GDM1 (cell line): ENCODE measurements at regions not wholly inside any gene's neighbourhood (a gene's known extent, or its start where the extent isn't known, plus 50 kb on each side); places are given as distances from the start of the nearest gene placed in this dataset.

ENCODE experiments used
- DNase-seq: peaks from one replicate; lab custom pipeline; 2025; lab: John Stamatoyannopoulos, UW

DNA sequence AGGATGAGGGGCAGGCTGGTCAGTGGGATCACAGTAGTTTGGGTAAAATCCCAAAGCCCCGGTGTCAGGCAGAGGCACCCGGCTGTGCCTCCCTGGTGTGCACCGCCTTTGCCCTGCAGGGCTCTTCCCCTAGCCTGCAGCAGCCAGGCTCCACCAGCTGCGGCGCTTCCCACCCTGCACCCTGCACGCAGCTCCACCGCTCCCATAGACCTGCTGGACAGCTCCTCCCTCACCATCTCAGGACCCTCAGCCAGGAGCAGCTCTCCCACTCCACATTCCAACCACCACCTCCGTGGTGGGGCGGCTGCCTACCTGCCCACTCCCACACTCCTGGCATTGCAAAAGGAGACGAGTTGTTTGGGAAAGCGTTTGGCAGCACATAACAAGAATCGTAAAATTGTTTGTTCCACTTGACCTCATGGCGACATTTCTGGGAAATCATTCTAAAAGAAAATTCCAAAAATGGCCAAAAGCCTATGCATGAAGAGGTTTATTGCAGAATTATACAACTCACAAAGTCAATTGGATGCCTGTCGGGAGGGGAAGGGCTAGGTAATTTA is 287.4 kb upstream of the HDAC4 start:
- no peak for DNase-seq

DNA sequence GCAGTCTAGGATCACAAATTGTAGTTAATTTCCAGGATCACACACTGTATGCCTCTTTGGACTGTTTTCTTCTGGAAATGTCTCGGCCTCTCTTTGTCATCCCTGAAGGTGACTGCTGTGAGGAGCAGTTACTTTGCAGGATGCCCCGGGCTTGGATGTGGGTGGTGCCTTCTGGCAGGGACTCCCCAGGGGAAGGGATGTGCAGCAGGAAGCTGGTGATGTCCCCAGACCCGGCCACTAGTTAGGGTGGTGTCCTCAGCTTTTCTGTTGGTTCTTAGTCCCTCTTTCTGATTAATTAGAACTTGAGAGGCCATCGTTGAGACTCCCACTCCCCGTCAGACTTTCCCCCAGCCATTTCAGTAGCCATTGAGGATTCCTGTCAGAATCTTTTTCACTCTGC is 286.6 kb upstream of the HDAC4 start:
- DNase-seq: no peak

DNA sequence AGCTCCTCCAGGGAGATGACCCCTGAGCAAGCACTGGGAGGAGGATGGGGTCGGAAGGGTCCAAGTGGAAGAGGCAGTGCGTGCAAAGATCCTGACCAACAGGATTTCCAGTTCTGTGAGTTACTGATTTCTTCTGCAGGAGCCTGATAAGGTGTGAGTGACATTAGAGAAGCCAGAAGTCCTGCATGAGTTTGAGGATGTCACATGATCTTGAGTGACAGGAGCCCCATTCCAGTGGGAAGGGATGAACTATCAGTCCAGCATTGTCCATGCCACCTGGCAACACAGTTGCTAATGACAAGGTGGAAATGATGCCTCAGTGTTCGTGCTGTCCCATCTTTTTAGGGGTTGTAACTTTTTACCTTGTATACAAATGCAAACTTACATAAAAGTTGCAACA is 285.1 kb upstream of the HDAC4 start:
- no peak for DNase-seq

- no peak for DNase-seq
Observed at GRCh38 chr2:239685556-239685955, 284.7 kb upstream of the HDAC4 start.

- no peak for DNase-seq
Observed at GRCh38 chr2:239684996-239685395, 284.2 kb upstream of the HDAC4 start.

DNA sequence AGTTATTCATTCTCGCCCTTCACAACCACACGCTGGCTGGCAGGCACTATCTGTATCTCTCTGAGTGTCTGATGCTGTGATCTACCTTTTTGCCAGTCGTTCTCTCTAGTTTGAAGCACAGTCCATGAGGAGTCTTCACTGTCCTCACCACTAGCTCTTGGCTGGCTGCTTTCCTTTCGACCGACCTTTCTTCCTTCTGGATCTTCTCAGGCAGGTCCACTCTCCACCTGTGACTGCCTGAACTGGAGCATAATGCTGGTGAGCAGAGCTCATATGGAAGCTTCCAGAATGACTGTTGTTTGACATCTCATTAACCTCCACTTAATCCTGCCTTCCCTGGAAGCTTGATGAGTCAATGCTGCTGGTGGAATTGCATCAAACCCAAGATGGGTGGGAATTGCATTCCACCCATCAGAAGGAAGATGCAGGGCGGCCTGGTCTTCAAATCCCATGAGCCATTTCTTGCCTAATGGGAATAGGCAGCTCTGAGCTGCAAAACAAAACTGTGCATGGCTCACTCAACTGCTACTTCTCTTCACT is 283.5 kb upstream of the HDAC4 start:
- DNase-seq: no peak

DNA sequence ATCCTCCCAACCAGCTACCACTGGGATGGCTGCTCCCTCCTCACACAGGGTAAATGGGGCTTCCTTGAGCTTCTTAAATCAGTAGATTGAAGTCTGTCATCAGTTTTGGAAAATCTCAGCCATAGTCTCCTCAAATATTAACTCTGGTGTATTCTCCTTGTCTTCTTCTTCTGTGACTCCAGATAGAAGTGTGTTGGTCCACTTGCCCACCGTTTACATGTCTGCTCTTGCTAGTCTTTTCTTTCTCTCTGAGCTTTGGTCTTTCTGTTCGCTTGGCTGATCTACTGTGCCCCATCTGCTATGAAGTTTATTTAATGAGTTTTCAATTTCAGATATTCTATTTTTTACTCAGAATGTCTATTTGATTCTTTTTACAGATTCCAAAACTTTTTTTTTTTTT is 281.7 kb upstream of the HDAC4 start:
- DNase-seq: no peak

- no peak for DNase-seq
Observed at GRCh38 chr2:239679755-239680154, 278.9 kb upstream of the HDAC4 start.

GRCh38 chr2:239678666-239679296 is 278.0 kb upstream of the HDAC4 start:
- DNase-seq: no peak

- no peak for DNase-seq
Observed at GRCh38 chr2:239678186-239678490, 277.3 kb upstream of the HDAC4 start.

- no peak for DNase-seq
Observed at GRCh38 chr2:239677453-239678185, 276.8 kb upstream of the HDAC4 start.

GRCh38 chr2:239676716-239677452 is 276.1 kb upstream of the HDAC4 start:
- DNase-seq: no peak

DNA sequence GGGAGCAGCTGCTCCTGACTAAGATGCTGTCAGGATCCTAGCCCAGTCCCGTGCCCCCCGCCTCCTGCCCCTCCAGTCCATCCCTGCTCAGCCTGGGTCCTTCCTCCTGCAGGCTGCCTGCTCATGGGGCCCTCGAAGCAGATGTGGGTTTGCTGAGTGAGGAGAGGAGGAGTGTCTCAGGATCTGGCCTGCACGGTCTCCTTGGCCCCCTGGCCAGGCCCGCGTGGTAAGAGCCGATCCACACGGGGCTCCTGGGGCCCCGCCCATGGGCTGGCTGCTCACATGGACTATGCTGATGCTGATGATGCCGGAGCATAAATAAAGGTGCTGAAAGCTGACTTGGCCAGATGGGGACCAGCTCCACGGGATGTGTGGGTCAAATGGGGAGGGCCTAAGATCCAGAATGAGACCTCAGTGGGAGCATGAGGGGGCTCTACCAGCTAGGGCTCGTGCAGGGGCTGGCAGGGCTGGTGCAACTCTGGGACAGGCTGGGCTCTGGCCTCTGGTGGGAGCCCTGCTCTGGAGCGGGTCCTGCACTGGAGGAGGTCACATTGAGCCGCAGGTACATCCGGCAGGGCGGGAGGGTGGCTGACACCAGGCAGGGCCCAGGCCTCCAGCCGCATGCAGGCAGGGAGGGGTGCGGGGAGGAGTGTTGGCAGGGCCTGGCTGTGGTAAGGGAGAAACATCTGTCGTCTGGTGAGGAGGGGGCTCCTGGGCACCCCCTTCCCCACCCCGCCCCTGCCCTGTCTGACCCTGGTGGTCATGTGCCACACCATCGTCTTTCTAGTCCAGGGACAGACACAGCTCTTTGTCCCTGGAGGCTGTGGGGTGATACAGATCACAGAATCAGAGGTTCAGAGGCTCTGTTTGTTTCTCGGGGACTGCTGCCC is 275.3 kb upstream of the HDAC4 start:
- no peak for DNase-seq

DNA sequence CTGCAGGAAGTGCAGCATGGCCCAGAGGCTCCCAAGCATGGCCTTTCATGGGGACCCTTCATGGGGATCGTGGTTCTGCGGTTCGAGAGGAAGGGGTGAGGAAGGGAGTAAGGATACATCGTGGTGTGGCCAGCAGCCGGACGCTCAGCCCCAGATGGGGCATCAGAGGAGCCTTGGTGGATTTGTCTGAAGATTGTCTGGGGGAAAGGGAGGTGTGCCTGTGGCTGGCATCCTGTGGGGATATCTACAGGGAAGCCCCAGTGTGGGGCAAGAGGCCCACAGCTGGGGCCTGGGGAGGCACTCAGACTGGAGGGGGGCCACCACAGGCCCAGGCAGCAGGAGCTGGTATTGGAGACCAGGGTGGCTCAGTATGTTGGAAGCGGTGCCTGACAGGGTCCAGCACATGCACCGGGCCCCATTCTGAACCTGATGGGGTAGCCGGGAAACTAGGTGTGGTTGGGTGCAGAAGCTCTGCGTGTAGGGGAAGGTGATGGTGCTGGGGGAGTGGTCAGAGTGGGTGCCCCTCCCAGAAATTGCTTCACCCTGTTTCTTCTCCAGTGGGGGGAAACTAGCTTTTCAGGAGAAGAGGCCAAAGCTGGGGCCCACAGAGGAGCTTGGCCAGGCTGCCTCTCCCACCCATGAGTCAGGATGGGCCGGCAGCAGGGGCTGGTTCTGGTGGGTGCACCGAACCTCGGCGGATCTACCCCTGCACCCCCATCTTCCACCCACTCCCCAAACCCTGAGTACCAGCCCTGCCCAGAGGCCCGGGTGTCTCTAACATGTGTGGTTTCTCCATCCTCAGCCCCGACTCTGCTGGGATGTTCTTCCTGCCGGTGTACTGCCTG is 274.4 kb upstream of the HDAC4 start:
- DNase-seq: no peak

- DNase-seq: no peak
Observed at GRCh38 chr2:239674101-239674980, 273.5 kb upstream of the HDAC4 start.

DNA sequence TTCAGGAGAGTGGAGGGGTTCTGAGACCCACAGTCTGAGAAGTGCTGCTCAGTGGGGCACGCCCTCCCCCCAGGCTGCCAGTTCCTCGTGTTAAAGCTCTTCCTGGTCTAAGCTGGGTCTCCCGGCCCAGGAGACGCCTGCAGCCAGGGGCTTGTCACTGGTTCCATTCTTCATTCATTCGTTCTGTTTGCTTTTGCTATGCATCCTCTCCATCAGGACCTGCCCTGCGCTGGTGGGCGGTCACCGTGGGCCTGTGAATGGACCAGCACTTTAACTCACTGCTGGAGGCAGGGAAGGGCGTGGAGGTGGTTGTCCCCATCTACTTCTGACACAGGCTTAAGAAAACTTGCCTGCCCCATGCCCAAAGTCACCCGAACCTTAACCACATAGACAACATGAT is 272.8 kb upstream of the HDAC4 start:
- no peak for DNase-seq

DNA sequence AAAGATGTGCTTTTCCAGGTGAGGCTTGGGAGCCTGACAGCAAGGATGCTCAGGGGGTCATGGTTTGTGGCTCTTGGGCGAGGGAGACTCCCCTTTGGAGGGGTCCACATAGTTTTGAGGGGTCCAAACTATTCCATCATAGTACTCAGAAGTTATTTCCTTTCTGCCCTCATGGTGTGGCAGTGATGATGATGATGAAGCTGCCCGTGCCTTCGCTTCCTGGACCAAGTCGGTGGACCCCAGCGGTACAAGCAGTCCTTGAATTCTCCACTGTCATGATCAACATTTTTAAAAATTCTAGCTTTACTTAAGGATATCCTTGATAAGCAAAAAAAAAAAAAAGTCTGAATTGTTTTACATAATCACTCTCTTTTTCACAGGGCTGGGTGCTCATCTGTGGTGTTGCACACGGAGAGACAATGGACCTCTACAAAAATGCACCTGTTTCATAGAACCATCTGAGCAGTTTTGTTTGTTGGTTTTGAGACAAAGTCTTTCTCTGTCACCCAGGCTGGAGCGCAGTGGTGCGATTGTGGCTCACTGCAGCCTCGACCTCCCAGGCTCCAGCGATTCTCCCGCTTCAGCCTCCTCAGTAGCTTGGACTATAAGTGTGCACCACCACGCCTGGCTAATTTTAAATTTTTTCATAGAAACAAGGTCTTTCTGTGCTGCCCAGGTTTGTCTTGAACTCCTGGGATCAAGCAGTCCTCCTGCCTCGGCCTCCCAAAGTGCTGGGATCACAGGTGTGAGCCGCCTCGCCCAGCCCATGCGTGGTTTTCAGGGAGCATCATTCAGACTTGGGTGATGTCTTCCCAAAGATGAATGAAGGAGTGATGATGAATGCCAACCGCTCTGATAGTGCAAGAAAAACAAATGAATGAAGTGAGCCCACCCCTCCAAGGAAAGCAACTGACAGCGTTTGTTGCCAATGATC is 271.4 kb upstream of the HDAC4 start:
- DNase-seq: no peak

DNA sequence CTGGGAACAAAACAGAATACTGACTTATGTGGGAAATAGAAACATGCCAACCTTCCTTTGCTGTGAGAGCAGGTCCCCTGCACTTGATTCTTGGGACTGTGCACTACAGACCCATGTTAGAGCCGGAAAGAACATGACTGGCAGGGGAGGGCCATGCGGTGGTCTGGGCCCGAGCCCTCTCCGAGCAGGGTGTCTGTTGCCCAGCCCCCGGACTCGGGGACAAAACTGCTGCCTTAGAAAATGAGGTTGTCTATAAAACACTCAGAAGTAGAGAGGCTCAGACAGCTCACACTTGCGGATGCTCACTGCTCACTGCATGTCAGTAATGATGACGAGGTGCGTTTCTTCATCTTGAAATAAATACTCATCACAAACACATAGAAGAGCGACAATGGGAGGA is 270.7 kb upstream of the HDAC4 start:
- no peak for DNase-seq
